K562 (cell line): ENCODE measurements at regions not wholly inside any gene's neighbourhood (a gene's known extent, or its start where the extent isn't known, plus 50 kb on each side); places are given as distances from the start of the nearest gene placed in this dataset.

Experiments
- CTCF ChIP-seq, 3 experiments: IDR thresholded peaks in 2 of 3; conservative IDR thresholded peaks in 1 of 3; 2 replicates each; pipeline ENCODE4 v1.5.1; 2011 to 2012; ENCODE audit warnings: low read length in 3 of 3, mild to moderate bottlenecking in 3 of 3, control low read depth in 2 of 3, improper control_type of control experiment in 1 of 3, inconsistent platforms in 1 of 3, low read depth in 1 of 3, mixed read lengths in 1 of 3, moderate library complexity in 1 of 3; ENCODE audit not compliant: insufficient read depth in 2 of 3
- KLF13 ChIP-seq: fragments of 450-650 bp; IDR thresholded peaks from 2 replicates; pipeline ENCODE4 v1.6.1; 2016; ENCODE audit warnings: missing genetic modification characterization, low read depth, mild to moderate bottlenecking, missing compliant biosample characterization, moderate library complexity, borderline replicate concordance

- no peak for TF ChIP-seq KLF13
- no peak for TF ChIP-seq CTCF (IDR thresholded peaks at IDR 0.05 in 2 of 3, conservative IDR thresholded peaks at IDR 0.05 in 1 of 3; ENCODE audit: insufficient read depth in 2 of 3, low read depth in 1 of 3, low read length in 3 of 3)
Observed at GRCh38 chr7:362402-363096, 72.6 kb downstream of the FOXL3 start.
